B cell (primary cell): ENCODE measurements at regions not wholly inside any gene's neighbourhood (a gene's known extent, or its start where the extent isn't known, plus 50 kb on each side); places are given as distances from the start of the nearest gene placed in this dataset.

Experiments
- ATAC-seq: fragments of 200-7000 bp; cut with Tn5 transposase; one replicate; pipeline ENCODE4 v1.10.0; 2021; ENCODE audit warnings: low read depth, mild to moderate bottlenecking, moderate number of reproducible peaks, moderate library complexity
- CTCF ChIA-PET: fragments of 350-600 bp; sonication (Branson Sonifier 250); formaldehyde crosslinking; loops from one replicate; lab custom pipeline; 2021; ENCODE audit warnings: antibody characterized with exemption, inconsistent platforms; lab: Charles Lee
- POLR2A ChIA-PET: fragments of 350-600 bp; sonication (Branson Sonifier 250); formaldehyde crosslinking; loops from one replicate; lab custom pipeline; 2021; ENCODE audit warnings: antibody characterized with exemption; lab: Charles Lee
- DNase-seq: peaks from one replicate; pipeline ENCODE4 v3.0.0; 2013
- H2AFZ ChIP-seq: 2 replicates; pipeline ENCODE4 v1.6.1; 2012; ENCODE audit warnings: mild to moderate bottlenecking, low read depth, low read length; ENCODE audit not compliant: insufficient read depth, poor library complexity, severe bottlenecking
- H3K27ac ChIP-seq, 2 donors: 1 replicate in 1 of 2; 2 replicates in 1 of 2; pipeline ENCODE4 v1.5.1; 2012 to 2013; ENCODE audit warnings: low read length in 2 of 2, mild to moderate bottlenecking in 2 of 2, moderate library complexity in 1 of 2
- H3K27me3 ChIP-seq, 4 experiments: fragments of 200-600 bp in 1 of 4; sonication (generic) in 1 of 4; replicated peaks in 1 of 4; 1 replicate in 2 of 4; 2 replicates in 2 of 4; pipeline versions ENCODE4 v1.6.1 to v1.7.0; 2013 to 2016; ENCODE audit warnings: low read length in 3 of 4, mild to moderate bottlenecking in 2 of 4, mixed read lengths in 1 of 4, moderate library complexity in 1 of 4; ENCODE audit not compliant: insufficient read depth in 4 of 4, control insufficient read depth in 3 of 4; ENCODE audit errors: control extremely low read depth in 1 of 4
- H3K36me3 ChIP-seq, 2 experiments: replicated peaks in 1 of 2; 1 replicate in 1 of 2; 2 replicates in 1 of 2; pipeline versions ENCODE4 v1.6.1 to v1.7.1; 2013; ENCODE audit warnings: low read length in 1 of 2; ENCODE audit not compliant: insufficient read depth in 2 of 2, control insufficient read depth in 1 of 2; ENCODE audit errors: control extremely low read depth in 1 of 2, extremely low read depth in 1 of 2
- H3K4me1 ChIP-seq, 2 donors: fragments of 200-600 bp in 1 of 2; sonication (generic) in 1 of 2; 1 replicate in 1 of 2; 2 replicates in 1 of 2; pipeline versions ENCODE4 v1.5.1 to v1.6.1; 2013 to 2017; ENCODE audit warnings: low read length in 2 of 2; ENCODE audit not compliant: control insufficient read depth in 2 of 2, insufficient read depth in 2 of 2
- H3K4me2 ChIP-seq: replicated peaks from 2 replicates; pipeline ENCODE3; 2012; ENCODE audit warnings: mild to moderate bottlenecking, low read depth, low read length; ENCODE audit not compliant: poor library complexity, severe bottlenecking
- H3K4me3 ChIP-seq, 5 experiments: fragments of 200-600 bp in 1 of 5; sonication (generic) in 1 of 5; 1 replicate in 3 of 5; 2 replicates in 2 of 5; pipeline versions ENCODE4 v1.5.1 to v1.7.0; 2011 to 2016; ENCODE audit warnings: low read length in 4 of 5, mild to moderate bottlenecking in 4 of 5, low read depth in 2 of 5, control low read depth in 1 of 5, moderate library complexity in 1 of 5; ENCODE audit not compliant: insufficient read depth in 1 of 5; ENCODE audit errors: control extremely low read depth in 1 of 5, extremely low read depth in 1 of 5
- H3K79me2 ChIP-seq: fragments of 200-600 bp; sonication (generic); one replicate; pipeline ENCODE4 v1.6.0; 2016; ENCODE audit warnings: low read length; ENCODE audit not compliant: control insufficient read depth, insufficient read depth
- H3K9ac ChIP-seq: fragments of 200-600 bp; sonication (generic); 2 replicates; pipeline ENCODE4 v1.6.1; 2017; ENCODE audit warnings: mild to moderate bottlenecking, low read length, moderate library complexity
- H3K9me3 ChIP-seq, 3 donors: one replicate each; pipeline versions ENCODE4 v1.6.1 to v1.7.1; 2013; ENCODE audit warnings: low read length in 2 of 3; ENCODE audit not compliant: control insufficient read depth in 2 of 3, insufficient read depth in 1 of 3; ENCODE audit errors: control extremely low read depth in 1 of 3
- H4K20me1 ChIP-seq: 2 replicates; pipeline ENCODE4 v1.6.0; 2012; ENCODE audit warnings: mild to moderate bottlenecking, low read length; ENCODE audit not compliant: insufficient read depth, control insufficient read depth, poor library complexity, severe bottlenecking
- H3K27ac Mint-ChIP-seq: one replicate; pipeline ENCODE4 v1.8.0; 2021; ENCODE audit warnings: mixed read lengths
- H3K27me3 Mint-ChIP-seq: one replicate; pipeline ENCODE4 v1.8.0; 2021; ENCODE audit warnings: mixed read lengths
- H3K4me1 Mint-ChIP-seq: one replicate; pipeline ENCODE4 v1.8.0; 2021; ENCODE audit warnings: mixed read lengths
- H3K4me3 Mint-ChIP-seq: one replicate; pipeline ENCODE4 v1.8.0; 2021; ENCODE audit warnings: mixed read lengths
- H3K9me3 Mint-ChIP-seq: one replicate; pipeline ENCODE4 v1.8.0; 2022; ENCODE audit warnings: mixed read lengths; ENCODE audit not compliant: insufficient read depth
- CTCF ChIP-seq: fragments of 200-600 bp; IDR thresholded peaks from one replicate; pipeline ENCODE4 v1.8.0; 2022; ENCODE audit warnings: antibody characterized with exemption, mild to moderate bottlenecking
- EZH2 ChIP-seq: IDR thresholded peaks from 2 replicates; pipeline ENCODE4 v1.6.1; 2012; ENCODE audit warnings: borderline replicate concordance, low read depth, mild to moderate bottlenecking, moderate library complexity, low read length; ENCODE audit not compliant: insufficient read depth, poor library complexity, severe bottlenecking
- WGBS: methylation state at CpG from one replicate; pipeline ENCODE4 v1.1.5; 2013; ENCODE audit warnings: missing lambda C conversion rate; ENCODE audit not compliant: insufficient coverage; 5-methylcytosine and 5-hydroxymethylcytosine counted together
- intact Hi-C: fragments of 100-400 bp; cut with micrococcal nuclease; formaldehyde crosslinking; loops from one replicate; pipeline ENCODE4 v1.10.0; 2022

GRCh38 chr2:82667491-82667890 is 1791.6 kb downstream of the SUCLG1 start:
- Histone ChIP-seq H3K4me1 (no peaks in the 10 kb centered on the region), H3K9ac (no peak overlapping the region), H2AFZ (no peak overlapping the region), H3K4me2 (no peak overlapping the region), H3K79me2 (no peaks in the 10 kb centered on the region), H3K4me3 (no peak overlapping the region), H3K27ac (no peak overlapping the region), H3K27me3 (no peaks in the 10 kb centered on the region), H3K9me3 (no peaks in the 10 kb centered on the region), H4K20me1 (no peaks in the 10 kb centered on the region), H3K36me3 (no peaks in the 10 kb centered on the region)
- ATAC-seq, result no peak
- Mint-ChIP-seq H3K27me3 (no peaks in the 10 kb centered on the region), H3K4me1 (no peaks in the 10 kb centered on the region), H3K9me3 (no peaks in the 10 kb centered on the region), H3K4me3 (no peak overlapping the region), H3K27ac (no peak overlapping the region)
- ChIA-PET CTCF (no interaction called here), POLR2A (no interaction called here)
- TF ChIP-seq EZH2 (no peak), CTCF (no peak)
- intact Hi-C loops, result no loop called here
- DNase-seq, result no peak
- WGBS, result no CpG with 5 or more reads among the region's 1 CpG

GRCh38 chr2:82665691-82666090 is 1793.4 kb downstream of the SUCLG1 start:
- H2AFZ ChIP-seq, result no peak overlapping the region
- no peak for DNase-seq
- intact Hi-C loops, result no loop called here
- H3K4me3 Mint-ChIP-seq, result no peak overlapping the region
- H3K9me3 ChIP-seq, result no peaks in the 10 kb centered on the region
- TF ChIP-seq CTCF, result no peak
- TF ChIP-seq EZH2, result no peak
- H3K9me3 Mint-ChIP-seq, result no peaks in the 10 kb centered on the region
- no peaks in the 10 kb centered on the region for H3K4me1 ChIP-seq
- H3K27me3 Mint-ChIP-seq, result no peaks in the 10 kb centered on the region
- CTCF ChIA-PET, result no interaction called here
- no CpG with 5 or more reads among the region's 3 CpGs for WGBS
- no peak overlapping the region for H3K4me2 ChIP-seq
- H3K79me2 ChIP-seq, result no peaks in the 10 kb centered on the region
- H3K27me3 ChIP-seq, result no peaks in the 10 kb centered on the region
- no peaks in the 10 kb centered on the region for H3K36me3 ChIP-seq
- H3K9ac ChIP-seq, result no peak overlapping the region
- ATAC-seq, result no peak
- POLR2A ChIA-PET, result no interaction called here
- H3K27ac Mint-ChIP-seq, result no peak overlapping the region
- H4K20me1 ChIP-seq, result no peaks in the 10 kb centered on the region
- H3K4me1 Mint-ChIP-seq, result no peaks in the 10 kb centered on the region
- H3K27ac ChIP-seq, result no peak overlapping the region
- H3K4me3 ChIP-seq, result no peak overlapping the region
